HEK293T (cell line): ENCODE measurements at regions not wholly inside any gene's neighbourhood (a gene's known extent, or its start where the extent isn't known, plus 50 kb on each side); places are given as distances from the start of the nearest gene placed in this dataset.
"Not testable (repeated sequence)": the region's sequence is repeated elsewhere in the genome, so short reads cannot be mapped to it uniquely, and the experiment has no call there.

Experiments used
- CTCF ChIA-PET: fragments of 350-600 bp; formaldehyde crosslinking; extraction: SDS; loops from one replicate; lab custom pipeline; 2021; ENCODE audit warnings: antibody characterized with exemption, inconsistent platforms; lab: Yijun Ruan, JAX
- POLR2A ChIA-PET: fragments of 350-600 bp; formaldehyde crosslinking; extraction: SDS; loops from one replicate; lab custom pipeline; 2020; ENCODE audit warnings: antibody characterized with exemption, inconsistent platforms; lab: Yijun Ruan, JAX
- DNase-seq: peaks from one replicate; pipeline ENCODE4 v3.0.0; 2012; ENCODE audit warnings: mixed read lengths; ENCODE audit errors: extremely low spot score
- ARNT ChIP-seq: fragments of 450-650 bp; IDR thresholded peaks from 2 replicates; pipeline ENCODE4 v1.6.1; 2017; ENCODE audit warnings: mild to moderate bottlenecking
- BHLHE40 ChIP-seq: fragments of 450-650 bp; IDR thresholded peaks from 2 replicates; pipeline ENCODE4 v1.6.1; 2016; ENCODE audit warnings: mild to moderate bottlenecking, moderate library complexity, borderline replicate concordance
- CTBP1 ChIP-seq: fragments of 450-650 bp; IDR thresholded peaks from 2 replicates; pipeline ENCODE4 v1.6.1; 2016; ENCODE audit warnings: borderline replicate concordance
- ELF4 ChIP-seq: fragments of 450-650 bp; IDR thresholded peaks from 2 replicates; pipeline ENCODE4 v1.6.1; 2017; ENCODE audit warnings: antibody characterized with exemption
- FOXA1 ChIP-seq: fragments of 450-650 bp; IDR thresholded peaks from 2 replicates; pipeline ENCODE4 v1.6.1; 2016; ENCODE audit warnings: mild to moderate bottlenecking
- FOXK2 ChIP-seq: fragments of 450-650 bp; IDR thresholded peaks from 2 replicates; pipeline ENCODE4 v1.6.1; 2016; ENCODE audit warnings: mild to moderate bottlenecking
- FOXM1 ChIP-seq: fragments of 450-650 bp; IDR thresholded peaks from 2 replicates; pipeline ENCODE4 v1.6.1; 2017; ENCODE audit warnings: mild to moderate bottlenecking, borderline replicate concordance
- HDGF ChIP-seq: fragments of 450-650 bp; IDR thresholded peaks from 2 replicates; pipeline ENCODE4 v1.6.1; 2017; ENCODE audit warnings: antibody characterized with exemption, borderline replicate concordance
- L3MBTL2 ChIP-seq: fragments of 450-650 bp; conservative IDR thresholded peaks from 2 replicates; pipeline ENCODE4 v1.6.1; 2016; ENCODE audit warnings: mild to moderate bottlenecking
- LEF1 ChIP-seq: fragments of 450-650 bp; IDR thresholded peaks from 2 replicates; pipeline ENCODE4 v1.6.1; 2017; ENCODE audit warnings: mild to moderate bottlenecking, borderline replicate concordance
- NFRKB ChIP-seq: fragments of 450-650 bp; IDR thresholded peaks from 2 replicates; pipeline ENCODE4 v1.6.1; 2016; ENCODE audit warnings: mild to moderate bottlenecking, moderate library complexity
- PKNOX1 ChIP-seq: fragments of 450-650 bp; IDR thresholded peaks from 2 replicates; pipeline ENCODE4 v1.6.1; 2016
- SP1 ChIP-seq: fragments of 450-650 bp; IDR thresholded peaks from 2 replicates; pipeline ENCODE4 v1.6.1; 2017
- SUZ12 ChIP-seq: fragments of 450-650 bp; IDR thresholded peaks from 2 replicates; pipeline ENCODE4 v1.6.1; 2016; ENCODE audit warnings: mild to moderate bottlenecking
- TARDBP ChIP-seq: fragments of 450-650 bp; IDR thresholded peaks from 2 replicates; pipeline ENCODE4 v1.6.1; 2016
- ZNF384 ChIP-seq: fragments of 450-650 bp; IDR thresholded peaks from 2 replicates; pipeline ENCODE4 v1.6.1; 2016

GRCh38 chr3:13748276-13748879 lies 131.5 kb downstream of the WNT7A start:
- CTCF ChIA-PET = no interaction called here
- DNase-seq = peak; percentile 2
- POLR2A ChIA-PET = no interaction called here
- TF ChIP-seq HDGF (no peak), ELF4 (no peak), NFRKB (no peak), SUZ12 (no peak), BHLHE40 (no peak), ARNT (no peak), L3MBTL2 (no peak), CTBP1 (no peak), PKNOX1 (no peak), ZNF384 (no peak)

GRCh38 chr3:13747627-13748026 lies 132.2 kb downstream of the WNT7A start:
- ChIA-PET CTCF (no interaction called here), POLR2A (no interaction called here)
- no peak for TF ChIP-seq LEF1
- TF ChIP-seq ELF4 = no peak
- no peak for TF ChIP-seq TARDBP
- no peak for TF ChIP-seq CTBP1
- TF ChIP-seq SUZ12 = no peak
- no peak for TF ChIP-seq ARNT
- TF ChIP-seq HDGF = no peak
- no peak for TF ChIP-seq SP1
- no peak for TF ChIP-seq NFRKB
- no peak for TF ChIP-seq ZNF384
- TF ChIP-seq FOXK2 = no peak
- TF ChIP-seq PKNOX1 = no peak
- no peak for TF ChIP-seq L3MBTL2
- TF ChIP-seq FOXM1 = no peak
- TF ChIP-seq FOXA1 = no peak
- DNase-seq = no peak

GRCh38 chr3:13746385-13746784 lies 133.5 kb downstream of the WNT7A start:
- ChIA-PET CTCF (no interaction called here), POLR2A (no interaction called here)
- TF ChIP-seq HDGF (no peak), CTBP1 (no peak)
- no peak for DNase-seq

GRCh38 chr3:13745636-13746035 lies 134.2 kb downstream of the WNT7A start:
- no peak for DNase-seq
- TF ChIP-seq ELF4 = no peak
- no peak for TF ChIP-seq SP1
- TF ChIP-seq FOXM1 = no peak
- ChIA-PET CTCF (no interaction called here), POLR2A (no interaction called here)

- DNase-seq = no peak
- ChIA-PET CTCF (no interaction called here), POLR2A (no interaction called here)
- no peak for TF ChIP-seq FOXK2
These were observed 139.1 kb downstream of the WNT7A start for GRCh38 chr3:13740795-13741194.

GRCh38 chr3:13733726-13734125 lies 146.1 kb downstream of the WNT7A start:
- POLR2A ChIA-PET, DNase-seq, CTCF ChIA-PET: not testable (repeated sequence)

- ChIA-PET POLR2A (no interaction called here), CTCF (no interaction called here)
- DNase-seq = no peak
- TF ChIP-seq SUZ12 = no peak
- no peak for TF ChIP-seq LEF1
These were observed 151.4 kb downstream of the WNT7A start for GRCh38 chr3:13728487-13728886.

GRCh38 chr3:13727890-13728289 lies 152.0 kb downstream of the WNT7A start:
- peak; percentile 0 for DNase-seq
- TF ChIP-seq L3MBTL2 (no peak), FOXM1 (no peak)
- POLR2A ChIA-PET = no interaction called here
- CTCF ChIA-PET = no interaction called here

- POLR2A ChIA-PET = no interaction called here
- CTCF ChIA-PET = no interaction called here
- no peak for DNase-seq
- TF ChIP-seq SP1 (no peak), ELF4 (no peak), FOXM1 (no peak), HDGF (no peak), BHLHE40 (no peak), FOXA1 (no peak)
These were observed 156.1 kb downstream of the WNT7A start for GRCh38 chr3:13723676-13724207.
